HEK293 (cell line): ENCODE measurements at regions not wholly inside any gene's neighbourhood (a gene's known extent, or its start where the extent isn't known, plus 50 kb on each side); places are given as distances from the start of the nearest gene placed in this dataset.
A peak's percentile ranks its signal among the peaks of the same experiment; 100 is the strongest.

Source experiments
- CTCF ChIA-PET: fragments of 350-600 bp; formaldehyde crosslinking; extraction: SDS; loops from one replicate; lab custom pipeline; 2021; ENCODE audit warnings: antibody characterized with exemption; lab: Yijun Ruan, JAX
- POLR2A ChIA-PET: fragments of 300-600 bp; formaldehyde crosslinking; extraction: SDS; loops from one replicate; lab custom pipeline; 2020; ENCODE audit warnings: antibody characterized with exemption, inconsistent platforms; lab: Yijun Ruan, JAX
- H3K27ac ChIP-seq: fragments of 200-500 bp; sonication (Bioruptor generic); 2 replicates; pipeline ENCODE4 v1.5.1; 2014; ENCODE audit warnings: low read depth, low read length, control low read depth, inconsistent platforms; ENCODE audit errors: extremely low read depth
- H3K36me3 ChIP-seq, 2 experiments: fragments of 200-500 bp in 1 of 2; sonication (Bioruptor generic) in 1 of 2; 1 replicate in 1 of 2; 2 replicates in 1 of 2; pipeline ENCODE4 v1.5.1; 2014 to 2017; ENCODE audit warnings: inconsistent platforms in 2 of 2, low read length in 2 of 2; ENCODE audit not compliant: control insufficient read depth in 2 of 2, insufficient read depth in 1 of 2
- H3K4me1 ChIP-seq: fragments of 200-500 bp; sonication (Bioruptor generic); 2 replicates; pipeline ENCODE4 v1.5.1; 2014; ENCODE audit warnings: mild to moderate bottlenecking, low read length, inconsistent platforms; ENCODE audit not compliant: control insufficient read depth, insufficient read depth
- H3K4me3 ChIP-seq: 2 replicates; pipeline ENCODE4 v1.5.1; 2011; ENCODE audit warnings: low read depth, mild to moderate bottlenecking, control low read depth, low read length, moderate library complexity
- H3K9me3 ChIP-seq: fragments of 200-500 bp; sonication (Bioruptor generic); 2 replicates; pipeline ENCODE4 v1.5.1; 2014; ENCODE audit warnings: low read depth, low read length, inconsistent platforms; ENCODE audit not compliant: control insufficient read depth, insufficient read depth
- BCL6B ChIP-seq: fragments of 450-650 bp; formaldehyde crosslinking; IDR thresholded peaks from 2 replicates; pipeline ENCODE4 v1.5.1; 2017; ENCODE audit warnings: missing biosample characterization, missing genetic modification characterization
- GLIS2 ChIP-seq: fragments of 450-650 bp; formaldehyde crosslinking; IDR thresholded peaks from 2 replicates; pipeline ENCODE4 v1.5.1; 2016; ENCODE audit warnings: missing biosample characterization, missing genetic modification characterization
- HOXC10 ChIP-seq: sonication (generic); formaldehyde crosslinking; IDR thresholded peaks from 2 replicates; pipeline ENCODE4 v1.8.1; 2023; ENCODE audit warnings: mild to moderate bottlenecking, missing genetic modification reagents
- KLF8 ChIP-seq: fragments of 450-650 bp; formaldehyde crosslinking; IDR thresholded peaks from 2 replicates; pipeline ENCODE4 v1.5.1; 2016; ENCODE audit warnings: missing biosample characterization, missing genetic modification characterization
- PRDM6 ChIP-seq: fragments of 450-650 bp; formaldehyde crosslinking; IDR thresholded peaks from 2 replicates; pipeline ENCODE4 v1.5.1; 2017; ENCODE audit warnings: missing biosample characterization, missing genetic modification characterization
- SCRT1 ChIP-seq: fragments of 450-650 bp; formaldehyde crosslinking; IDR thresholded peaks from 2 replicates; pipeline ENCODE4 v1.5.1; 2016; ENCODE audit warnings: missing biosample characterization, missing genetic modification characterization, borderline replicate concordance
- SCRT2 ChIP-seq: fragments of 450-650 bp; formaldehyde crosslinking; IDR thresholded peaks from 2 replicates; pipeline ENCODE4 v1.5.1; 2016; ENCODE audit warnings: missing biosample characterization, missing genetic modification characterization
- TRIM28 ChIP-seq: IDR thresholded peaks from 2 replicates; pipeline ENCODE4 v1.6.1; 2011; ENCODE audit warnings: low read length, control low read depth, borderline replicate concordance
- ZBTB20 ChIP-seq: fragments of 450-650 bp; formaldehyde crosslinking; IDR thresholded peaks from 2 replicates; pipeline ENCODE4 v1.5.1; 2016; ENCODE audit warnings: missing biosample characterization, missing genetic modification characterization
- ZFHX2 ChIP-seq: fragments of 450-650 bp; formaldehyde crosslinking; conservative IDR thresholded peaks from 2 replicates; pipeline ENCODE4 v1.5.1; 2016; ENCODE audit warnings: missing biosample characterization, missing genetic modification characterization
- ZNF266 ChIP-seq: fragments of 450-650 bp; formaldehyde crosslinking; IDR thresholded peaks from 2 replicates; pipeline ENCODE4 v1.5.1; 2016; ENCODE audit warnings: missing biosample characterization, missing genetic modification characterization, low read depth
- ZNF280D ChIP-seq: fragments of 450-650 bp; formaldehyde crosslinking; IDR thresholded peaks from 2 replicates; pipeline ENCODE4 v1.5.1; 2016; ENCODE audit warnings: missing biosample characterization, missing genetic modification characterization
- ZNF311 ChIP-seq: fragments of 450-650 bp; formaldehyde crosslinking; IDR thresholded peaks from 2 replicates; pipeline ENCODE4 v1.5.1; 2017; ENCODE audit warnings: missing biosample characterization, missing genetic modification characterization, borderline replicate concordance
- ZNF341 ChIP-seq: fragments of 450-650 bp; formaldehyde crosslinking; IDR thresholded peaks from 2 replicates; pipeline ENCODE4; 2016; ENCODE audit warnings: low read depth, missing biosample characterization, missing genetic modification characterization
- ZNF629 ChIP-seq: fragments of 450-650 bp; formaldehyde crosslinking; IDR thresholded peaks from 2 replicates; pipeline ENCODE4 v1.5.1; 2017; ENCODE audit warnings: missing biosample characterization, missing genetic modification characterization
- ZNF791 ChIP-seq: fragments of 450-650 bp; formaldehyde crosslinking; IDR thresholded peaks from 2 replicates; pipeline ENCODE4 v1.5.1; 2016; ENCODE audit warnings: missing biosample characterization, missing genetic modification characterization

- Histone ChIP-seq H3K9me3 (no peaks in the 10 kb centered on the region), H3K4me3 (no peak overlapping the region), H3K4me1 (peaks cover 2% of the 10 kb centered on the region; the same call in 1 of the 2 replicates), H3K36me3 (no peaks in the 10 kb centered on the region), H3K27ac (no peak overlapping the region)
- ChIA-PET CTCF (no interaction called here), POLR2A (no interaction called here)
- TF ChIP-seq ZNF629 (no peak), SCRT2 (tag by site-specific recombination) (no peak), ZBTB20 (tag by site-specific recombination) (0 out of 2 replicates have a peak, but pooled peaks have one; percentile 19), ZNF311 (tag by site-specific recombination) (no peak), HOXC10 (CRISPR knock-in tag) (no peak)
Measured at GRCh38 chr4:181507180-181507835, 735.9 kb upstream of the TENM3 start.

GRCh38 chr4:181507938-181508337 lies 735.3 kb upstream of the TENM3 start:
- Histone ChIP-seq H3K27ac (no peak overlapping the region), H3K4me3 (no peak overlapping the region), H3K9me3 (no peaks in the 10 kb centered on the region), H3K36me3 (no peaks in the 10 kb centered on the region), H3K4me1 (peaks cover 2% of the 10 kb centered on the region; the same call in 1 of the 2 replicates)
- ChIA-PET CTCF (no interaction called here), POLR2A (no interaction called here)
- 0 out of 2 replicates have a peak, but pooled peaks have one; percentile 12 for TF ChIP-seq ZNF341 (tag by site-specific recombination)
- no peak for TF ChIP-seq TRIM28

- CTCF ChIA-PET, result no interaction called here
Measured at GRCh38 chr4:181508601-181509000, 734.6 kb upstream of the TENM3 start.

GRCh38 chr4:181509073-181509472 lies 734.1 kb upstream of the TENM3 start:
- Histone ChIP-seq H3K4me1 (peaks cover 2% of the 10 kb centered on the region; the same call in 1 of the 2 replicates), H3K36me3 (no peaks in the 10 kb centered on the region), H3K27ac (no peak overlapping the region), H3K9me3 (no peaks in the 10 kb centered on the region), H3K4me3 (no peak overlapping the region)
- POLR2A ChIA-PET, result no interaction called here
- TF ChIP-seq PRDM6 (tag by site-specific recombination) (peak; percentile 52), ZNF266 (tag by site-specific recombination) (no peak), ZNF791 (tag by site-specific recombination) (no peak), GLIS2 (tag by site-specific recombination) (no peak), ZFHX2 (tag by site-specific recombination) (peak; percentile 36), SCRT1 (tag by site-specific recombination) (no peak), BCL6B (tag by site-specific recombination) (0 out of 2 replicates have a peak, but pooled peaks have one; percentile 51), ZNF280D (no peak)
- TF ChIP-seq, all 188 proteins: peak for 3
- CTCF ChIA-PET, result no interaction called here

More at GRCh38 chr4:181508601-181509000, 734.6 kb upstream of the TENM3 start:
- no peaks in the 10 kb centered on the region for H3K36me3 ChIP-seq
- POLR2A ChIA-PET, result no interaction called here
- no peak overlapping the region for H3K4me3 ChIP-seq
- no peak for TF ChIP-seq KLF8
- TF ChIP-seq, all 188 proteins: peak for 0
- H3K4me1 ChIP-seq, result peaks cover 2% of the 10 kb centered on the region; the same call in 1 of the 2 replicates
- H3K27ac ChIP-seq, result no peak overlapping the region
- no peaks in the 10 kb centered on the region for H3K9me3 ChIP-seq
